ENCODE measurements at regions not wholly inside any gene's neighbourhood (a gene's known extent, or its start where the extent isn't known, plus 50 kb on each side); places are given as distances from the start of the nearest gene placed in this dataset.

DNA sequence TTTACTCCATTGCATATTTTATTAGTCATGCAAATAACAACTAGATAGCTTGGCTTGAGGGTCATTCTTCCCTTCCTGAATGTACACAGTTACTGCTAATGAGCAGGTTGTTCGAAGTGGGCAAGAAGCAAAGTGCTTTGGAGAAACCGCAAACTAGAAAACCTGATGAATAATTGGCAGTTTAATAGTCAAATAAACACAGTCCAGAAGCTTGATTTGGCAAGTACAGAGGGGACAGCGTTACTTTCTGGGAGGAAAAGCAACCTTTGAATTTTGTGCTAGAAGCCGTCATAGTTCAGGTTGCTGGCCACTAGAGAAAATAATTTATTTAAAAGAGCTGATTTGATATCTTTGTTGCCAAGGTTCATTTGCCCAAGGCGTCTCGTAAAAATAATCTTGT lies 94.9 kb downstream of the MFSD1 start:
- no peak for TF ChIP-seq EZH2phosphoT487 (IDR thresholded peaks at IDR 0.05; ENCODE audit: borderline replicate concordance, low read length)
- TF ChIP-seq, protein P1, sequence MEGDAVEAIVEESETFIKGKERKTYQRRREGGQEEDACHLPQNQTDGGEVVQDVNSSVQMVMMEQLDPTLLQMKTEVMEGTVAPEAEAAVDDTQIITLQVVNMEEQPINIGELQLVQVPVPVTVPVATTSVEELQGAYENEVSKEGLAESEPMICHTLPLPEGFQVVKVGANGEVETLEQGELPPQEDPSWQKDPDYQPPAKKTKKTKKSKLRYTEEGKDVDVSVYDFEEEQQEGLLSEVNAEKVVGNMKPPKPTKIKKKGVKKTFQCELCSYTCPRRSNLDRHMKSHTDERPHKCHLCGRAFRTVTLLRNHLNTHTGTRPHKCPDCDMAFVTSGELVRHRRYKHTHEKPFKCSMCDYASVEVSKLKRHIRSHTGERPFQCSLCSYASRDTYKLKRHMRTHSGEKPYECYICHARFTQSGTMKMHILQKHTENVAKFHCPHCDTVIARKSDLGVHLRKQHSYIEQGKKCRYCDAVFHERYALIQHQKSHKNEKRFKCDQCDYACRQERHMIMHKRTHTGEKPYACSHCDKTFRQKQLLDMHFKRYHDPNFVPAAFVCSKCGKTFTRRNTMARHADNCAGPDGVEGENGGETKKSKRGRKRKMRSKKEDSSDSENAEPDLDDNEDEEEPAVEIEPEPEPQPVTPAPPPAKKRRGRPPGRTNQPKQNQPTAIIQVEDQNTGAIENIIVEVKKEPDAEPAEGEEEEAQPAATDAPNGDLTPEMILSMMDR (IDR thresholded peaks at IDR 0.05; ENCODE audit: low read depth, low read length, poor library complexity, severe bottlenecking): no peak

All from DOHH2 (cell line).